Karpas-422 (cell line): ENCODE measurements at regions not wholly inside any gene's neighbourhood (a gene's known extent, or its start where the extent isn't known, plus 50 kb on each side); places are given as distances from the start of the nearest gene placed in this dataset.

Source experiments
- DNase-seq: peaks from one replicate; pipeline ENCODE4 v3.0.0-alpha.2; 2015
- H2AFZ ChIP-seq: fragments of 200-600 bp; sonication (generic); 2 replicates; pipeline ENCODE4 v1.6.1; 2014; ENCODE audit warnings: antibody characterized with exemption, low read length, mixed read lengths
- H3K27ac ChIP-seq: fragments of 200-600 bp; sonication (generic); 2 replicates; pipeline ENCODE4 v1.5.1; 2014; ENCODE audit warnings: mild to moderate bottlenecking, low read length, moderate library complexity
- H3K27me3 ChIP-seq: fragments of 200-600 bp; sonication (generic); 2 replicates; pipeline ENCODE4 v1.6.1; 2014; ENCODE audit warnings: low read length, mixed read lengths
- H3K36me3 ChIP-seq: fragments of 200-600 bp; sonication (generic); 2 replicates; pipeline ENCODE4 v1.6.1; 2014; ENCODE audit warnings: low read length, mixed read lengths; ENCODE audit not compliant: insufficient read depth
- H3K4me1 ChIP-seq: fragments of 200-600 bp; sonication (generic); 2 replicates; pipeline ENCODE4 v1.6.1; 2014; ENCODE audit warnings: mild to moderate bottlenecking, low read length, mixed read lengths
- H3K4me2 ChIP-seq: fragments of 200-600 bp; sonication (generic); 2 replicates; pipeline ENCODE4 v1.6.1; 2014; ENCODE audit warnings: low read length, low read depth, mild to moderate bottlenecking; ENCODE audit not compliant: poor library complexity, severe bottlenecking
- H3K4me3 ChIP-seq: fragments of 200-600 bp; sonication (generic); 2 replicates; pipeline ENCODE4 v1.5.1; 2014; ENCODE audit warnings: mild to moderate bottlenecking, antibody characterized with exemption, low read length, mixed read lengths
- H3K79me2 ChIP-seq: fragments of 200-600 bp; sonication (generic); 2 replicates; pipeline ENCODE4 v1.6.1; 2014; ENCODE audit warnings: mild to moderate bottlenecking, low read length, mixed read lengths
- H3K9ac ChIP-seq: fragments of 200-600 bp; sonication (generic); 2 replicates; pipeline ENCODE4 v1.6.0; 2014; ENCODE audit warnings: low read length
- H3K9me2 ChIP-seq: fragments of 200-600 bp; sonication (generic), shearing (Covaris generic); replicated peaks from 2 replicates; pipeline ENCODE4 v1.6.0; 2014; ENCODE audit warnings: mild to moderate bottlenecking, low read length, moderate library complexity; ENCODE audit not compliant: insufficient read depth
- H3K9me3 ChIP-seq: fragments of 300-700, 200-600 bp; sonication (generic); 2 replicates; pipeline ENCODE4 v1.6.1; 2014; ENCODE audit warnings: low read length, mixed read lengths
- H4K20me1 ChIP-seq: fragments of 200-600 bp; sonication (generic); 2 replicates; pipeline ENCODE4 v1.6.1; 2014; ENCODE audit warnings: mild to moderate bottlenecking, antibody characterized with exemption, low read length, low read depth; ENCODE audit not compliant: insufficient read depth

DNA sequence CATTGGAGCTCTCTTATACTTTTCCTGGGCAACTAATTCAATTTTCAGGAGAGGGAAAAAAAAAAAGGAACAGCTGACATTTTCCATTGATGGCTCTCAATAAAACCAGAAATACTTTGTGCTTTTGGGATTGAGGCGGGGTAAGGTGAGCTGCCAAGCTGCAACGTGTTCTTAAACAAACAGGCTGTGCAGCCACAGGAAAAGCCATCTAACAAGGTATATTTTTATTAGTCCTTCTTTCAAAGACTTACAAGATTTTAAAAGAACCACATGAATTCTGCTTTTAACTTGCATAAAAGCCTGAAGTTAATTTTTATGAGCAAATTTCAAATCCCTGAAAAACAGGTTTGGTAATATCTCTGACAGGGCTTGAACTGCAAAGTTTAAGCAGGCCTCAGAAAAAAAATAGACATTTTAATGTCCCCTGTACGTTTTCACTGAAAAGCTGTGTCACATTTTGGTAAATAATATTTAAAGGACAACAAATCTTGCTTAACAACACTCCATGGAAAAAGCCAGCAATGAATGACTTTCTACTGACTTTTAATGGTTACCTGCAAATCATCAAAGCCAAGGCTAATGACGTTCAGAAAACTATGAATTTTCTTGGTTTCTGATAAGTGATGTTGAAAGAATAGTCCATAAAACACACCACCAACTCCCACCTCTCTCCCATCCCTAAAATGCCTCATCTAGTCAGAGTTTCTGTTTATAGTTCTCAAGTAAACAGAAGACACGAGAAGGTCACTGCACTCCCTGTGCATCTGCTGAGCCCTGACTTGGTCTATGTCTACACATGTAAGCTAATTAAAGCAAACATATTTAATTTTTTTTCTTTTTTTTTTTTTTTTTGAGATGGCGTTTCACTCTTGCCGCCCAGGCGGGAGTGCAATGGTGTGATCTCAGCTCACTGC is 433.6 kb downstream of the PIK3R1 start:
- Histone ChIP-seq H3K4me3 (no peak overlapping the region), H3K9me3 (no peaks in the 10 kb centered on the region), H2AFZ (no peak overlapping the region), H3K4me2 (no peak overlapping the region), H3K36me3 (no peaks in the 10 kb centered on the region), H3K27me3 (no peaks in the 10 kb centered on the region), H3K9me2 (no peaks in the 10 kb centered on the region), H3K9ac (no peak overlapping the region), H4K20me1 (no peaks in the 10 kb centered on the region), H3K79me2 (no peaks in the 10 kb centered on the region), H3K4me1 (no peaks in the 10 kb centered on the region), H3K27ac (no peak overlapping the region)
- no peak for DNase-seq

DNA sequence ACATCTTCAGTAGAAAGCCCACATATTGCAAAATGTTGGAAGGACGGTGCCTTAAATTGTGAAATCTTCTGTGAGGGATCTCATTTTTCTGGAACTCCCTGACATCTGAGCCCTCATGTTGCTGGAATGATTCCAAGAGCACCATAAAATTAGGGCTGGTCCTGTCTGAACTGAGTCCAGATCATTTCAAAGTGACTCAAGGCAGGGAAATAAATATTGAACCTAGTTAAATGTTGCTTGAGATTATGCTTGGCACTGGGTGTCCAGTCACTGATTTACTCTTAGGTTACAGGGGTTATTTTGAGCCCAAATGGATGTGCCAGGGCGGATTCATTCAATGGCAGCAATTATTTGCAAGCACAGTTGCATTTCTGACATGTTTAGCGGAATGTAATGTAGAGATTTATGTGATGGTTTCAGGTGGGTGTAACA is 437.0 kb downstream of the PIK3R1 start:
- Histone ChIP-seq H3K4me2 (no peak overlapping the region), H3K9ac (no peak overlapping the region), H4K20me1 (no peaks in the 10 kb centered on the region), H2AFZ (no peak overlapping the region), H3K9me2 (no peaks in the 10 kb centered on the region), H3K36me3 (no peaks in the 10 kb centered on the region), H3K4me1 (no peaks in the 10 kb centered on the region), H3K79me2 (no peaks in the 10 kb centered on the region), H3K9me3 (no peaks in the 10 kb centered on the region), H3K27me3 (no peaks in the 10 kb centered on the region), H3K27ac (no peak overlapping the region), H3K4me3 (no peak overlapping the region)
- DNase-seq = no peak

DNA sequence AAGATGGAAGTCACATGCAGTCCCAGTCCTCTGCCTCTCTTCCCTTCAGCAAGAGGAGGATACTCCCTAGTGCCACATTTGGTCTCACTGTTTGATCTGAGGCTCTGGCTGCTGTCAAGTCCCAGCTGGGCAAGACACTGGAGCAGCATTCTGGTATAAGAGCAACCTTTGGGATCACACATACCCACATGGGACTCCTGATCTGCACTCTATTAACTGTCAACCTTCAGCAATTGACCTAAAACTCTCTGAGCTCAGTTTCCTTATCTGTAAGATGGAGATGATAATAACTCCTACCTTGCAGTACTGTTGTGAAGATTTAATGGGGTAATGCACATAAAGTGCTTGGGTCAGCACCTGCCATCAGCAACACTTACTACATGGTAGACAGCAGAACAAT is 437.9 kb downstream of the PIK3R1 start:
- Histone ChIP-seq H3K9ac (no peak overlapping the region), H3K4me2 (no peak overlapping the region), H4K20me1 (no peaks in the 10 kb centered on the region), H3K27me3 (no peaks in the 10 kb centered on the region), H3K9me2 (no peaks in the 10 kb centered on the region), H3K27ac (no peak overlapping the region), H3K4me1 (no peaks in the 10 kb centered on the region), H3K36me3 (no peaks in the 10 kb centered on the region), H3K4me3 (no peak overlapping the region), H3K79me2 (no peaks in the 10 kb centered on the region), H3K9me3 (no peaks in the 10 kb centered on the region), H2AFZ (no peak overlapping the region)
- no peak for DNase-seq

DNA sequence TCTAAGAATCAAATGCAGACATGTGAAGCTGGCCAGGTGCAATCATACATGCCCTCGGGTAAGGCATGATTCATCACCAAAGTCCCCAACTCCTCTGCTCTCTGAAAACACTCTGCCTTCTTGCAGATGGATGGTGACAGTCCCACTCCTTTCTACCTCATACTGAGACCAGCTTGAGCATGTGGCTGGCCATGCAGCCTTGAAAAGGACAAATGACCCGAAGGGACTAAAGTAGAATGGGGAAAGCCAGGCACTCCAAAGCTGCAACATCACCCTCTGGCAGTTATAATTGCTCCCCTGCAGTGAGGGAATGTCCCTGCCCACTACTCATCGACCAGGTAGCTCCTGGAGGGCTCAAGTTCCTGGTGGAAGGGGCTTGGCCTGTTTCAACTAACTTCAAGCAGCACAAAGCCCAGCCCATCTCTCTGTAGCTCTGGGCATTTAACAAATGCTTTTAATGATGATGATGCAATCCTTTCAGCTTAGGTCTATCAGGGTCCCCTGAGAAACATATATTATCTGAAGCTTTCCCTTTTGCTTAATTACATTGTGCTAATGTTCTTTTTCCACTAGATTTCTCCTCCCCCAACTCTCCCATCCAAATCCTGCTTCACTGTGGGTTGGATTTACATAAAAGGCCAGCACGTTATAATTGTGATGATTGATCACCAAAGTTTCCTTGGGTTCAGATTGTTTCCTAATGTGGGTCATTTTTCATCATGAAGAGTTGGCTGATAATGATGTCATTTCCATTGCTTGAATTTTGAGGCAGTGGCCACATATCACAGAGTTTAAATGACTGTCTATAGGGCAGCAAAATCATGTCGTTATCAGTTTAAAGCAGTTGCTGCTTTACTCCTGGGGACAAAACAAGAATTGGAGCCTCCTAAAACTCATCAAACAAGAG is 436.5 kb upstream of the SLC30A5 start:
- no peak for DNase-seq
- H3K4me3 ChIP-seq = no peak overlapping the region
- H3K4me1 ChIP-seq = no peaks in the 10 kb centered on the region

DNA sequence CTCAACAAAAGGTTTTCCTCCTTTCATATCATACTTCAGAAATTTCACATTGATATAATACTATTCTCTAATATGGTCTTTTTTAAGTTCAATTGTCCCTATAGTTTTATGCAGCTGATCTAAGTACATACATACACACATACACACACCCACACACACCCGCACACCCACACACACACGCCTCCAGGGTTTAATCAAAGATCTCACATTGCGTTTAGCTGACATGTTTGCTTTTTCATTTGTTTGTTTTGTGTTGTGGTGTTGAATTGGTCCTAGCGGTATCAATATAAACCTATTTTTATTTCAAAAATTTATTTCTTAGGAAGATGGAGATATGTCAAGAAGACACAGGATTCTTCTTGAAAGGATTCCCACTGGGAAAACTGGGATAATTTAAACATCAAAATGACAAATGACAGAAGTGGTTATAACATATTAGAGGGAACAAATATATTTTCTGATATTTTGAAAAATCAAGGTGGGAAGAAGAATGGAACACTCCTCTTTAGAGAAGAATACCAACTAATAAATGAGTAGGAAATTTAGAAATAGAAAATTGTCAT is 434.9 kb upstream of the SLC30A5 start:
- H4K20me1 ChIP-seq = no peaks in the 10 kb centered on the region
- H3K9ac ChIP-seq = no peak overlapping the region
- no peaks in the 10 kb centered on the region for H3K4me1 ChIP-seq
- H3K27ac ChIP-seq = no peak overlapping the region
- DNase-seq = no peak
- no peaks in the 10 kb centered on the region for H3K9me2 ChIP-seq
- H3K36me3 ChIP-seq = no peaks in the 10 kb centered on the region
- H3K4me2 ChIP-seq = no peak overlapping the region
- no peaks in the 10 kb centered on the region for H3K9me3 ChIP-seq
- peaks cover 3% of the 10 kb centered on the region; the same call in 1 of the 2 replicates for H3K27me3 ChIP-seq
- H3K79me2 ChIP-seq = no peaks in the 10 kb centered on the region
- H2AFZ ChIP-seq = no peak overlapping the region
- no peak overlapping the region for H3K4me3 ChIP-seq

More for the DNA sequence above, 436.5 kb upstream of the SLC30A5 start:
- Histone ChIP-seq H4K20me1 (no peaks in the 10 kb centered on the region), H3K9me3 (no peaks in the 10 kb centered on the region), H2AFZ (no peak overlapping the region), H3K79me2 (no peaks in the 10 kb centered on the region), H3K27me3 (peaks cover 3% of the 10 kb centered on the region; the same call in 1 of the 2 replicates), H3K9ac (no peak overlapping the region), H3K4me2 (no peak overlapping the region), H3K36me3 (no peaks in the 10 kb centered on the region), H3K27ac (no peak overlapping the region), H3K9me2 (no peaks in the 10 kb centered on the region)

DNA sequence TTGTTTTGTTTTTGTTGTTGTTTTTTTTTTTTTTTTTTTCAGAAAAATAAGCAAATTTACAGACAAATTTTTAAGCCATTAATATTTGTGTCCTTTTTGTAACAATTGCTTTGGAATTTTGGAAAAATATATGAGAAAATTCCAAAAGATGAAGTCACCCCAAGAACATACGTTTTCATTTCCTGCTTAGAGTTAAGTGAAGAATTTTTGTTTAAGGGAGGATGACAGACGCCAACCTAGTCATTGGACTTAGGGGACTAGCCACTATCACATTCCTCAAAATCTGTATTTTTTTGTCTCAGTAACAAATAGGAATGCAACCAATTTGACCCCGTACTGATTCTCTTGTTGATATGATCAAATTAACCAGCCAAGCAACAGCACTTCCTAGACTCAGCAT is 433.9 kb upstream of the SLC30A5 start:
- no peak overlapping the region for H3K4me3 ChIP-seq
- H3K9ac ChIP-seq = no peak overlapping the region
- no peaks in the 10 kb centered on the region for H3K9me2 ChIP-seq
- no peak for DNase-seq
- no peak overlapping the region for H3K4me2 ChIP-seq
- peaks cover 3% of the 10 kb centered on the region; the same call in 1 of the 2 replicates for H3K27me3 ChIP-seq
- no peaks in the 10 kb centered on the region for H3K9me3 ChIP-seq
- H3K36me3 ChIP-seq = no peaks in the 10 kb centered on the region
- H3K4me1 ChIP-seq = no peaks in the 10 kb centered on the region
- no peaks in the 10 kb centered on the region for H4K20me1 ChIP-seq
- H3K79me2 ChIP-seq = no peaks in the 10 kb centered on the region
- no peak overlapping the region for H3K27ac ChIP-seq
- H2AFZ ChIP-seq = no peak overlapping the region

DNA sequence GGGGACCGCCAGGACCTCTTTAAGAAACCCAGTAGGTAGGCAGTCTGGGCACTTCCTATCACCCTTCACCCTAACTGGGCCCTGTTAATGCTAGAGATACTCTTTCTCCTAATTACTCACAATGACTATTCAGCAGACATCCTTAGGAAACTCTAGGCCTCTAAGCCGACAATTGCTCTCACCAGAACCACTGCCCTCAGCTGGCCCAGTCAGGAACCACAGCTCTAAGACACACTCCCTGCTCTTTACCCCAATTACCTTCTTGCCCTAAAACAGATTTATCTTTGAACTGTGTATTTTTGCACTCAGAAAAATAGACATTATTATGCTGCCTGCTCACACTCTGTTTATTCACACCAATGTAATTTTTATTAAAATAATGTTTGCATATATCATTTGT is 432.6 kb upstream of the SLC30A5 start:
- Histone ChIP-seq H3K36me3 (no peaks in the 10 kb centered on the region), H3K9me3 (no peaks in the 10 kb centered on the region), H2AFZ (no peak overlapping the region), H4K20me1 (no peaks in the 10 kb centered on the region), H3K4me1 (no peaks in the 10 kb centered on the region), H3K4me3 (no peak overlapping the region), H3K27ac (no peak overlapping the region), H3K9me2 (no peaks in the 10 kb centered on the region), H3K9ac (no peak overlapping the region), H3K27me3 (peaks cover 3% of the 10 kb centered on the region; the same call in 1 of the 2 replicates), H3K4me2 (no peak overlapping the region), H3K79me2 (no peaks in the 10 kb centered on the region)
- peak; percentile 68 for DNase-seq
